Renal pelvis (tissue), 1 donor: ENCODE measurements at regions not wholly inside any gene's neighbourhood (a gene's known extent, or its start where the extent isn't known, plus 50 kb on each side); places are given as distances from the start of the nearest gene placed in this dataset.
"Not testable (repeated sequence)": the region's sequence is repeated elsewhere in the genome, so short reads cannot be mapped to it uniquely, and the experiment has no call there.

ENCODE experiments used
- DNase-seq: peaks from one replicate; pipeline ENCODE4 v3.0.0-alpha.2; 2013

GRCh38 chr5:57002959-57003485, 51.1 kb upstream of the MIER3 start:
- no peak for DNase-seq

GRCh38 chr5:57003566-57003965, 51.6 kb upstream of the MIER3 start:
- DNase-seq, result not testable (repeated sequence)

GRCh38 chr5:57004800-57005199, 52.9 kb upstream of the MIER3 start:
- DNase-seq, result peak; percentile 31

GRCh38 chr5:57007344-57007743, 55.4 kb upstream of the MIER3 start:
- DNase-seq, result no peak

- DNase-seq, result no peak
These were observed 57.9 kb upstream of the MIER3 start for GRCh38 chr5:57009811-57010210.

GRCh38 chr5:57010786-57011185, 58.9 kb upstream of the MIER3 start:
- no peak for DNase-seq

- no peak for DNase-seq
These were observed 60.6 kb upstream of the MIER3 start for GRCh38 chr5:57012511-57012910.

- no peak for DNase-seq
These were observed 74.0 kb upstream of the MIER3 start for GRCh38 chr5:57025961-57026360.

GRCh38 chr5:57028161-57028560, 76.2 kb upstream of the MIER3 start:
- no peak for DNase-seq

GRCh38 chr5:57032151-57032551, 80.2 kb upstream of the MIER3 start:
- no peak for DNase-seq

GRCh38 chr5:57033103-57033502, 81.2 kb upstream of the MIER3 start:
- no peak for DNase-seq

GRCh38 chr5:57033503-57033902, 81.6 kb upstream of the MIER3 start:
- no peak for DNase-seq

GRCh38 chr5:57034201-57034916, 82.4 kb upstream of the MIER3 start:
- no peak for DNase-seq

GRCh38 chr5:57035955-57036354, 84.0 kb upstream of the MIER3 start:
- DNase-seq, result no peak

- peak; percentile 10 for DNase-seq
These were observed 84.8 kb upstream of the MIER3 start for GRCh38 chr5:57036761-57037160.

- no peak for DNase-seq
These were observed 85.4 kb upstream of the MIER3 start for GRCh38 chr5:57037355-57037754.

- DNase-seq, result no peak
These were observed 89.6 kb upstream of the MIER3 start for GRCh38 chr5:57041570-57041969.

GRCh38 chr5:57042524-57042931, 90.6 kb upstream of the MIER3 start:
- no peak for DNase-seq

GRCh38 chr5:57054135-57054534, 102.2 kb upstream of the MIER3 start:
- DNase-seq, result no peak

GRCh38 chr5:57054671-57055070, 102.7 kb upstream of the MIER3 start:
- DNase-seq, result no peak

- no peak for DNase-seq
These were observed 103.8 kb upstream of the MIER3 start for GRCh38 chr5:57055731-57056130.

- DNase-seq, result no peak
These were observed 110.1 kb upstream of the GPBP1 start for GRCh38 chr5:57063773-57064172.

GRCh38 chr5:57066924-57067596, 106.8 kb upstream of the GPBP1 start:
- no peak for DNase-seq

- no peak for DNase-seq
These were observed 106.3 kb upstream of the GPBP1 start for GRCh38 chr5:57067597-57067924.
